ENCODE measurements at regions not wholly inside any gene's neighbourhood (a gene's known extent, or its start where the extent isn't known, plus 50 kb on each side); places are given as distances from the start of the nearest gene placed in this dataset.
A peak's percentile ranks its signal among the peaks of the same experiment; 100 is the strongest.

DNA sequence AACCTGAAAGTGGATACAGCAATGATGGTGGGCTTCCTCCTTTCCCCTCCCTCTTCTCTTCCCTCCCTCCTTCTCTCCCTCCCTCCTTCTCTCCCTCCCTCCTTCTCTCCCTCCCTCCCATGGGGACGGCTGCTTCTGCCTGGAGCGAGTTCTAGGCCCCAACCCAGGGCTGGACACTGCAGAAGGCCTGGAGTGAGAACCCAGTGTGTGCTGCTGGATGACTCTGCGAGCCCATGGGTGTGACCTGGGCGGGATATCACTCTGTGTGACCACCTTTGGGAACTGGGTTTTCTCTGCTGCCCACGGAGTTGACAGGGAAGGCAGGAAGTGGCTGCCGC, 242.6 kb upstream of the GSE1 start:
- H3K4me3 ChIP-seq, result peak overlapping the region; percentile 34
- intact Hi-C loops (cut with DNase I), result no loop called here
- peak; percentile 13 to 32 for ATAC-seq
- TF ChIP-seq, protein P1, sequence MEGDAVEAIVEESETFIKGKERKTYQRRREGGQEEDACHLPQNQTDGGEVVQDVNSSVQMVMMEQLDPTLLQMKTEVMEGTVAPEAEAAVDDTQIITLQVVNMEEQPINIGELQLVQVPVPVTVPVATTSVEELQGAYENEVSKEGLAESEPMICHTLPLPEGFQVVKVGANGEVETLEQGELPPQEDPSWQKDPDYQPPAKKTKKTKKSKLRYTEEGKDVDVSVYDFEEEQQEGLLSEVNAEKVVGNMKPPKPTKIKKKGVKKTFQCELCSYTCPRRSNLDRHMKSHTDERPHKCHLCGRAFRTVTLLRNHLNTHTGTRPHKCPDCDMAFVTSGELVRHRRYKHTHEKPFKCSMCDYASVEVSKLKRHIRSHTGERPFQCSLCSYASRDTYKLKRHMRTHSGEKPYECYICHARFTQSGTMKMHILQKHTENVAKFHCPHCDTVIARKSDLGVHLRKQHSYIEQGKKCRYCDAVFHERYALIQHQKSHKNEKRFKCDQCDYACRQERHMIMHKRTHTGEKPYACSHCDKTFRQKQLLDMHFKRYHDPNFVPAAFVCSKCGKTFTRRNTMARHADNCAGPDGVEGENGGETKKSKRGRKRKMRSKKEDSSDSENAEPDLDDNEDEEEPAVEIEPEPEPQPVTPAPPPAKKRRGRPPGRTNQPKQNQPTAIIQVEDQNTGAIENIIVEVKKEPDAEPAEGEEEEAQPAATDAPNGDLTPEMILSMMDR (IDR thresholded peaks at IDR 0.05), result no peak
- peak overlapping the region; percentile 60 for H3K27ac ChIP-seq
- no peaks in the 10 kb centered on the region for H3K27me3 ChIP-seq (ENCODE audit: low read depth)
- H3K4me1 ChIP-seq, result peaks cover 24% of the 10 kb centered on the region
- no peak for DNase-seq
- no peaks in the 10 kb centered on the region for H3K36me3 ChIP-seq
- no peaks in the 10 kb centered on the region for H3K9me3 ChIP-seq

DNA sequence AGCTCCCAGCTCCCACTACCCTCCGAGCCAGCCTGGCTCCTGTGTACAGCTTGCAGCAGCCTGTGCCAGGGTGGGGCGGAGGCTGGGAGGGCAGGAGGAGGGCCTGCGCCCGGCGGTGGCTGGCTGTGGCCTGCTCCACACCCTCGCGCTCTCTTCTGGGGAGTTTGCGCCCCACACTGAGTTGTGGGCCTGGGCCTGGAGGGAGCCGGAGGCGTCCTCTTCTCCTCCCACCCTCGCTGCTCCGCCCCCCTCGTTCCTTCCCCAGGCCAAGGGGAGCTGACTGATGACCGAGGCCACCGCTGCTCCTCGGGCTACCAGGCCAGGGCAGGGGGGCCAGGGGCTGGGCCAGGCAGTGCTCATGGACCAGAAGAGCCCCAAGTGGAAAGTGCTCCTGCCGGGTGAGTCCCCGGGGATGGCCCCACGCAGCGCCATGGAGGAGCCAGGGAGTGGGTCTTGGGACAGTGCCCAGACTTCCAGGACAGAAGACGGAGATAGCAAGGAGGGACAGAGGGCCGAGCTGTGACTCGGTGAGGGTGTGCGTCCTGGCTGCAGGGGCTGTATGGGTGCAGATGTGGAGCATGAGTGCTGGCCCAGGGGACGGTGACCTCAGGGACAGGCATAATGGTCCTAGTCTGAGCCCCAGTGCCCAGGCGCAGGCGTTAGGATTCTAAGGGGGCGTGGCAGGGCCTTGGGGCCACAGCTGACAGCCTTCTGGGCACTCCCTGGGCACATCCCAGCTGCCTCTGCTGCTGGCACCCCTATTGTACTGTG, 242.1 kb upstream of the GSE1 start:
- H3K9me3 ChIP-seq, result no peaks in the 10 kb centered on the region
- H3K27me3 ChIP-seq (ENCODE audit: low read depth), result no peaks in the 10 kb centered on the region
- DNase-seq (peak; percentile 77), ATAC-seq (peak; percentile 84 to 87)
- intact Hi-C loops (cut with DNase I), result no loop called here
- peak overlapping the region; percentile 60 for H3K27ac ChIP-seq
- H3K4me3 ChIP-seq, result peak overlapping the region; percentile 34
- TF ChIP-seq, protein P1 (IDR thresholded peaks at IDR 0.05), result no peak
- H3K36me3 ChIP-seq, result no peaks in the 10 kb centered on the region
- H3K4me1 ChIP-seq, result peaks cover 24% of the 10 kb centered on the region

DNA sequence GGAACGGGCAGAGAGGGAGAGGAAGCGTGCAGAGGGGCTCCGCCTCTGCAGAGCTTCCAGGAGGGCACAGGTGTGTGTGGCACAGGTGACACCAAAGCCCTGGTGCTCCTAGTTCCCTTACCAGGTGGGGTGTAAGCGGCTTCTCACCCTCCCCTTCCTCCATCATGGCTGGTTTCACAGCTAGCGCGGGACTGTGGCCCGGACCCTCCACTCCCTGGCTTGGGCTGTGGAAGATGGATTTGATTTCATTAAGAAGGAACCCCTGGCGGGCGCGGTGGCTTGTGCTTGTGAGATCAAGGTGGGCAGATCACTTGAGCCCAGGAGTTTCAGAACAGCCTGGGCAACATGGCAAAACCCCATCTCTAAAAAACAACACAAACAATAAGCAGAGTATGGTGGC, 241.2 kb upstream of the GSE1 start:
- no peaks in the 10 kb centered on the region for H3K9me3 ChIP-seq
- no peaks in the 10 kb centered on the region for H3K27me3 ChIP-seq (ENCODE audit: low read depth)
- TF ChIP-seq, protein P1 (IDR thresholded peaks at IDR 0.05), result no peak
- no peaks in the 10 kb centered on the region for H3K36me3 ChIP-seq
- DNase-seq (no peak), ATAC-seq (no peak)
- H3K4me3 ChIP-seq, result peak overlapping the region; percentile 34
- intact Hi-C loops (cut with DNase I), result no loop called here
- peaks cover 24% of the 10 kb centered on the region for H3K4me1 ChIP-seq
- peak overlapping the region; percentile 60 for H3K27ac ChIP-seq

DNA sequence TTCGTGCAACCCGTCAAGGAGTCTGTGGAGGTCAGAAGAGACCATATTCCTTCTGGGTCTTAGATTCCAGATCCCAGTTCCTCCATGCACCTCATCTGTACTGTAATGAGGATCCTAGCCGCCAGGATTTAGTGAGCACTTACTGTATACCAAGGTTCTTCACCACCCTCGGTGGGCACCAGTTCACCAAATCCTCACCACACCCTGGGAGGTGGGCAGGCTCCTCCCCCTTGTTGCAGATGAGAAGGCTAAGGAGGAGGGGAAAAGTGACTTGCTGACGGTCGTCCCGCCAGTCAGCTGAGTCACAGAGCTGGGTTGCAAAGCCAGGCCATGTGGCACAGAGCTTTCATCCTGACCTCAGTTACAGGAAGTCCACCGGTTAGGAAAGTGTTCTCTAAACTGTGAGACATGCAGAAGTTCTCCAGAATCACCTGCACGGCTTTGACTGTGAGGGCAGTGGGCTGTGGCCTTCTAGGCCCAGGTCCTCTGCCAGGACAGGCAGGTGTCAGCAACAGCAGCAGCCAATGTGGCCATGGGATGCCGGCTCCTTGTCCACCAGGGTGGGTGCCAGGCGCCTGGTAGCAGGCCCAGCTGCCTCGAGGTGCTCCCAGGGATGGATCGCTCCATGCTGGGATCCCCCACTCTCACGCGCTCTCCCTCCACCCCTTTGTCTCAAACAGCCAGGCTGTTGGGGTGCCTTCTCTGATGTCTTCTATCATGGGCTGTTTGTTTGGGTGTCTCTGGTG, 240.3 kb upstream of the GSE1 start:
- TF ChIP-seq, protein P1 (IDR thresholded peaks at IDR 0.05), result no peak
- DNase-seq (no peak), ATAC-seq (peak in 1 of 2 donors; percentile 24)
- Histone ChIP-seq H3K9me3 (no peaks in the 10 kb centered on the region), H3K36me3 (no peaks in the 10 kb centered on the region), H3K4me3 (no peak overlapping the region), H3K27me3 (ENCODE audit: low read depth) (no peaks in the 10 kb centered on the region), H3K27ac (no peak overlapping the region), H3K4me1 (peaks cover 24% of the 10 kb centered on the region)
- intact Hi-C loops (cut with DNase I), result no loop called here

DNA sequence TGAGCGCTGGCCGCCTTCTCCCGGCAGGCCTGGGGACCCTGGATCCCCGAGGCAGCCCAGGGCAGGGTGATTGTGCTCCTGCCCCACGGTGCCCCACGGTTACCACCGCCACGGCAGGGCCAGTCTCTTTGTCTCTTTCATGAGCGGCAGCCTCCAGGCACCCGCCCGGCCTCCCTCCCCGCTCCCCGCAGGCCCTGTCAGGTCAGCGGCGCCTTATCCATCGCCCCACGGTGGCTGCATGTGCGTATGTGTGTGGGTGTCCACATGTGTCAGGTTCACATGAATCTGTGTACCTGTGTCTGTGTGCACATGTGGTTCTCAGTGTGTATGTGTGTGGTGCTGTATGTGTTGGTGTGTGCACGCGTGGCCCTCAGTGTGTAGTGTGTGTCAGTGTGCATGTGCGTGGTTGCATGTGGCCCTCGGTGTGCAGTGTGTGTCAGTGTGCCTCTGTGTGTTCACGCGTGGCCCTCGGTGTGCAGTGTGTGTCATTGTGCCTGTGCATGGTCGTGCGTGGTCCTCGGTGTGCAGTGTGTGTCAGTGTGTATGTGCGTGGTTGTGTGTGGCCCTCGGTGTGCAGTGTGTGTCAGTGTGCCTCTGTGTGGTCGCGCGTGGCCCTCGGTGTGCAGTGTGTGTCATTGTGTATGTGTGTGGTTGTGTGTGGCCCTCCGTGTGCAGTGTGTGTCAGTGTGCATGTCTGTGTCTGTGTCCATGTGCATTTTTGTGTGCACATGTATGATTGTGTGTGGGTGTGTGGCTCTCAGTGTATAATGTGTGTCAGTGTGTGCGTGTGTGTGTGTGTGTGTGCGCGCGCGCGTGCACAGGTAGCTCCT, 239.2 kb upstream of the GSE1 start:
- H3K27ac ChIP-seq, result no peak overlapping the region
- DNase-seq, result no peak
- no peaks in the 10 kb centered on the region for H3K9me3 ChIP-seq
- no peak overlapping the region for H3K4me3 ChIP-seq
- H3K4me1 ChIP-seq, result peaks cover 29% of the 10 kb centered on the region
- H3K36me3 ChIP-seq, result no peaks in the 10 kb centered on the region
- no peak for ATAC-seq
- TF ChIP-seq, protein P1 (IDR thresholded peaks at IDR 0.05), result no peak
- intact Hi-C loops (cut with DNase I), result no loop called here
- no peaks in the 10 kb centered on the region for H3K27me3 ChIP-seq (ENCODE audit: low read depth)

All from lower lobe of right lung (tissue), 2 donors.